ENCODE measurements at regions not wholly inside any gene's neighbourhood (a gene's known extent, or its start where the extent isn't known, plus 50 kb on each side); places are given as distances from the start of the nearest gene placed in this dataset.

- Mint-ChIP-seq H3K27me3 (ENCODE audit: insufficient read depth, low read depth, poor library complexity) (no peaks in the 10 kb centered on the region), H3K4me3 (no peak overlapping the region), H3K9me3 (no peaks in the 10 kb centered on the region), H3K4me1 (no peaks in the 10 kb centered on the region), H3K27ac (no peak overlapping the region), H3K36me3 (ENCODE audit: low read depth) (no peaks in the 10 kb centered on the region)
- ATAC-seq: no peak
- H3K27ac ChIP-seq (ENCODE audit: low read depth): no peak overlapping the region
- H3F3A ChIP-seq (replicated peaks; ENCODE audit: low read depth): no peaks in the 10 kb centered on the region
- no peak overlapping the region for H3K4me3 ChIP-seq
- H2AFZ ChIP-seq: no peak overlapping the region
- H4K20me1 ChIP-seq (replicated peaks; ENCODE audit: insufficient read depth): no peaks in the 10 kb centered on the region
- no peaks in the 10 kb centered on the region for H3K79me2 ChIP-seq (replicated peaks; ENCODE audit: insufficient read depth)
- 0 out of 2 replicates have a peak, but pooled peaks cover 3% of the 10 kb centered on the region for H3K9me2 ChIP-seq (ENCODE audit: insufficient read depth)
- no peaks in the 10 kb centered on the region for H3K36me3 ChIP-seq (ENCODE audit: insufficient read depth)
- no peaks in the 10 kb centered on the region for H3K27me3 ChIP-seq (ENCODE audit: insufficient read depth)
- DNase-seq (ENCODE audit: low spot score): no peak
- H3K4me2 ChIP-seq: no peak overlapping the region
- no peak for TF ChIP-seq JUNB (IDR thresholded peaks at IDR 0.05; ENCODE audit: unreplicated experiment)
- no peak for TF ChIP-seq NANOG (IDR thresholded peaks at IDR 0.05; ENCODE audit: borderline replicate concordance)
- TF ChIP-seq ZNF331 (CRISPR knock-in tag; IDR thresholded peaks at IDR 0.05; ENCODE audit: low read depth): no peak
- TF ChIP-seq REST (IDR thresholded peaks at IDR 0.05; ENCODE audit: unreplicated experiment): no peak
- no peak for TF ChIP-seq ZNF114 (CRISPR knock-in tag; IDR thresholded peaks at IDR 0.05)
- TF ChIP-seq, protein P1, sequence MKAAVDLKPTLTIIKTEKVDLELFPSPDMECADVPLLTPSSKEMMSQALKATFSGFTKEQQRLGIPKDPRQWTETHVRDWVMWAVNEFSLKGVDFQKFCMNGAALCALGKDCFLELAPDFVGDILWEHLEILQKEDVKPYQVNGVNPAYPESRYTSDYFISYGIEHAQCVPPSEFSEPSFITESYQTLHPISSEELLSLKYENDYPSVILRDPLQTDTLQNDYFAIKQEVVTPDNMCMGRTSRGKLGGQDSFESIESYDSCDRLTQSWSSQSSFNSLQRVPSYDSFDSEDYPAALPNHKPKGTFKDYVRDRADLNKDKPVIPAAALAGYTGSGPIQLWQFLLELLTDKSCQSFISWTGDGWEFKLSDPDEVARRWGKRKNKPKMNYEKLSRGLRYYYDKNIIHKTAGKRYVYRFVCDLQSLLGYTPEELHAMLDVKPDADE (IDR thresholded peaks at IDR 0.05): no peak
- no peak for TF ChIP-seq CTCF (conservative IDR thresholded peaks at IDR 0.05; ENCODE audit: low read depth in 2 of 2)
- no peaks in the 10 kb centered on the region for H3K4me1 ChIP-seq (ENCODE audit: insufficient read depth)
Observed at GRCh38 chr5:19189176-19189575, 798.8 kb downstream of the CDH18 start.

DNA sequence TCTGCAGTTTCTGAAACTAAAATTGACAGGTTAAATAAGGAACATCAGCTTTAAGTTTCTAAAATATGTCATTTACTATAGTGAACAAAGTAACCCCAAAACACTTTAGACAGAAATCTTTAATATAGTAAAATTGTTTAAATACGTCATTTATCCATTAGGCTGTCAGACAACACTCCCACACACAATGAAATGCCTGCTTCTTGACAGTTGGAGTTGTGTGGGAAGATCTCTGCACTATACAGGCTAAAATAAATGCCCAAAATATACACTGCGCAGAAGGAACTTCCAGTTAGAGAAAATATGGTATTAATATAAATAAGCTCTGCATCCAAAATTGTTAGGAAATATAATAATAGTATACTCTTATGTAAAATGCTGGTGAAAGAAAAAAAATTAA is 794.4 kb downstream of the CDH18 start:
- Mint-ChIP-seq H3K4me3 (no peak overlapping the region), H3K27ac (no peak overlapping the region)
- H3K27me3 ChIP-seq (ENCODE audit: insufficient read depth): no peaks in the 10 kb centered on the region

More for the DNA sequence above, 794.4 kb downstream of the CDH18 start:
- Histone ChIP-seq H3F3A (replicated peaks; ENCODE audit: low read depth) (no peaks in the 10 kb centered on the region), H4K20me1 (replicated peaks; ENCODE audit: insufficient read depth) (no peaks in the 10 kb centered on the region), H3K9me2 (ENCODE audit: insufficient read depth) (no peaks in the 10 kb centered on the region), H3K27ac (ENCODE audit: low read depth) (no peak overlapping the region), H3K4me1 (ENCODE audit: insufficient read depth) (no peaks in the 10 kb centered on the region), H3K79me2 (replicated peaks; ENCODE audit: insufficient read depth) (no peaks in the 10 kb centered on the region), H3K4me3 (no peak overlapping the region), H3K4me2 (no peak overlapping the region), H2AFZ (no peak overlapping the region), H3K36me3 (ENCODE audit: insufficient read depth) (no peaks in the 10 kb centered on the region)
- no peak for DNase-seq (ENCODE audit: low spot score)
- ATAC-seq: no peak
- Mint-ChIP-seq H3K9me3 (no peaks in the 10 kb centered on the region), H3K36me3 (ENCODE audit: low read depth) (no peaks in the 10 kb centered on the region), H3K27me3 (ENCODE audit: insufficient read depth, low read depth, poor library complexity) (no peaks in the 10 kb centered on the region), H3K4me1 (no peaks in the 10 kb centered on the region)
- TF ChIP-seq JUNB (IDR thresholded peaks at IDR 0.05; ENCODE audit: unreplicated experiment) (no peak), REST (IDR thresholded peaks at IDR 0.05; ENCODE audit: unreplicated experiment) (no peak)
